SK-N-SH treated with all-trans-retinoic acid at 6 μM for 48 hours (cell line): ENCODE measurements at regions not wholly inside any gene's neighbourhood (a gene's known extent, or its start where the extent isn't known, plus 50 kb on each side); places are given as distances from the start of the nearest gene placed in this dataset.

Experiments
- ATAC-seq: fragments of 200-7000 bp; cut with Tn5 transposase; 3 replicates; pipeline ENCODE4 v1.9.1; 2020; ENCODE audit warnings: mild to moderate bottlenecking, moderate library complexity
- ARNTL ChIP-seq: fragments of 450-650 bp; formaldehyde crosslinking; IDR thresholded peaks from 2 replicates; pipeline ENCODE4 v1.5.0; 2020; ENCODE audit warnings: low read depth, mild to moderate bottlenecking, moderate library complexity, borderline replicate concordance
- BACH2 ChIP-seq: fragments of 250-450 bp; sonication (Bioruptor Pico); IDR thresholded peaks from 2 replicates; pipeline ENCODE4 v1.9.0; 2021; ENCODE audit warnings: mild to moderate bottlenecking, borderline replicate concordance
- CREB5 ChIP-seq: fragments of 250-450 bp; sonication (Bioruptor Pico); IDR thresholded peaks from 2 replicates; pipeline ENCODE4 v1.5.1; 2020; ENCODE audit warnings: low read depth, mild to moderate bottlenecking, moderate library complexity
- CSDC2 ChIP-seq: fragments of 250-450 bp; sonication (Bioruptor Pico); IDR thresholded peaks from 2 replicates; pipeline ENCODE4 v1.5.0; 2020; ENCODE audit warnings: mild to moderate bottlenecking, moderate library complexity
- ESRRG ChIP-seq: fragments of 250-450 bp; sonication (Bioruptor Pico); IDR thresholded peaks from 2 replicates; pipeline ENCODE4 v1.6.1; 2021; ENCODE audit warnings: mild to moderate bottlenecking
- GLIS3 ChIP-seq: fragments of 250-450 bp; sonication (Bioruptor Pico); IDR thresholded peaks from 2 replicates; pipeline ENCODE4 v1.5.0; 2020; ENCODE audit warnings: mild to moderate bottlenecking, moderate library complexity
- ISL1 ChIP-seq: fragments of 250-450 bp; sonication (Bioruptor Pico); IDR thresholded peaks from 2 replicates; pipeline ENCODE4 v2.1.2; 2022; ENCODE audit warnings: mild to moderate bottlenecking, moderate library complexity
- OSR1 ChIP-seq: fragments of 250-450 bp; sonication (Bioruptor Pico); IDR thresholded peaks from 2 replicates; pipeline ENCODE4 v1.8.0; 2022; ENCODE audit warnings: moderate library complexity, mild to moderate bottlenecking, inconsistent platforms
- RARB ChIP-seq: fragments of 250-450 bp; sonication (Bioruptor Pico); IDR thresholded peaks from 2 replicates; pipeline ENCODE4 v1.8.0; 2021; ENCODE audit warnings: mild to moderate bottlenecking, moderate library complexity
- SNAI2 ChIP-seq: fragments of 250-450 bp; sonication (Bioruptor Pico); IDR thresholded peaks from 2 replicates; pipeline ENCODE4 v1.5.0; 2020; ENCODE audit warnings: mild to moderate bottlenecking, moderate library complexity
- TCF4 ChIP-seq: fragments of 250-450 bp; sonication (Bioruptor Pico); IDR thresholded peaks from 2 replicates; pipeline ENCODE4 v1.8.0; 2021; ENCODE audit warnings: mild to moderate bottlenecking, moderate library complexity, borderline replicate concordance
- TOX ChIP-seq: fragments of 250-450 bp; sonication (Bioruptor Pico); IDR thresholded peaks from 2 replicates; pipeline ENCODE4 v1.8.0; 2021; ENCODE audit warnings: mild to moderate bottlenecking, moderate library complexity, borderline replicate concordance
- TSHZ2 ChIP-seq: fragments of 250-450 bp; sonication (Bioruptor Pico); IDR thresholded peaks from 2 replicates; pipeline ENCODE4 v1.5.0; 2020; ENCODE audit warnings: mild to moderate bottlenecking, moderate library complexity
- ZC3H10 ChIP-seq: fragments of 250-450 bp; sonication (Bioruptor Pico); IDR thresholded peaks from 2 replicates; pipeline ENCODE4 v1.5.1; 2021; ENCODE audit warnings: mild to moderate bottlenecking, moderate library complexity
- ZFP3 ChIP-seq: fragments of 250-450 bp; sonication (Bioruptor Pico); IDR thresholded peaks from 2 replicates; pipeline ENCODE4 v1.5.0; 2020; ENCODE audit warnings: mild to moderate bottlenecking, moderate library complexity
- ZFP30 ChIP-seq: fragments of 450-650 bp; formaldehyde crosslinking; IDR thresholded peaks from 2 replicates; pipeline ENCODE4 v1.5.0; 2022; ENCODE audit warnings: mild to moderate bottlenecking, moderate library complexity
- ZNF565 ChIP-seq: fragments of 450-650 bp; formaldehyde crosslinking; conservative IDR thresholded peaks from 2 replicates; pipeline ENCODE4 v1.5.0; 2020; ENCODE audit warnings: low read depth, mild to moderate bottlenecking, moderate library complexity
- ZNF70 ChIP-seq: fragments of 450-650 bp; formaldehyde crosslinking; IDR thresholded peaks from 2 replicates; pipeline ENCODE4 v1.5.0; 2020; ENCODE audit warnings: mild to moderate bottlenecking, moderate library complexity
- ZNF8 ChIP-seq: fragments of 450-650 bp; formaldehyde crosslinking; IDR thresholded peaks from 2 replicates; pipeline ENCODE4 v1.5.0; 2020; ENCODE audit warnings: mild to moderate bottlenecking, moderate library complexity
- TF ChIP-seq, protein P1 (sequence below): fragments of 250-450 bp; sonication (Bioruptor Pico); IDR thresholded peaks from 2 replicates; pipeline ENCODE4 v1.5.1; 2021; ENCODE audit warnings: mild to moderate bottlenecking, moderate library complexity
- TF ChIP-seq, protein P2 (sequence below): fragments of 250-450 bp; sonication (Bioruptor Pico); IDR thresholded peaks from 2 replicates; pipeline ENCODE4 v1.8.0; 2020; ENCODE audit warnings: mild to moderate bottlenecking, moderate library complexity, borderline replicate concordance
- TF ChIP-seq, protein P3 (sequence below): fragments of 250-450 bp; sonication (Bioruptor Pico); IDR thresholded peaks from 2 replicates; pipeline ENCODE4 v1.8.0; 2021; ENCODE audit warnings: low read depth, mild to moderate bottlenecking, moderate library complexity, borderline replicate concordance

- no peak for TF ChIP-seq BACH2 (CRISPR knock-in tag)
- TF ChIP-seq CSDC2 (CRISPR knock-in tag), result no peak
- TF ChIP-seq ZC3H10 (CRISPR knock-in tag), result no peak
- no peak for TF ChIP-seq ZNF8 (CRISPR knock-in tag)
- TF ChIP-seq, protein P1, sequence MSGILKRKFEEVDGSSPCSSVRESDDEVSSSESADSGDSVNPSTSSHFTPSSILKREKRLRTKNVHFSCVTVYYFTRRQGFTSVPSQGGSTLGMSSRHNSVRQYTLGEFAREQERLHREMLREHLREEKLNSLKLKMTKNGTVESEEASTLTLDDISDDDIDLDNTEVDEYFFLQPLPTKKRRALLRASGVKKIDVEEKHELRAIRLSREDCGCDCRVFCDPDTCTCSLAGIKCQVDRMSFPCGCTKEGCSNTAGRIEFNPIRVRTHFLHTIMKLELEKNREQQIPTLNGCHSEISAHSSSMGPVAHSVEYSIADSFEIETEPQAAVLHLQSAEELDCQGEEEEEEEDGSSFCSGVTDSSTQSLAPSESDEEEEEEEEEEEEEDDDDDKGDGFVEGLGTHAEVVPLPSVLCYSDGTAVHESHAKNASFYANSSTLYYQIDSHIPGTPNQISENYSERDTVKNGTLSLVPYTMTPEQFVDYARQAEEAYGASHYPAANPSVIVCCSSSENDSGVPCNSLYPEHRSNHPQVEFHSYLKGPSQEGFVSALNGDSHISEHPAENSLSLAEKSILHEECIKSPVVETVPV (CRISPR knock-in tag), result no peak
- no peak for TF ChIP-seq ESRRG (CRISPR knock-in tag)
- no peak for TF ChIP-seq RARB
- no peak for TF ChIP-seq ISL1 (CRISPR knock-in tag)
- no peak for TF ChIP-seq SNAI2 (CRISPR knock-in tag)
- TF ChIP-seq TOX (CRISPR knock-in tag), result no peak
- TF ChIP-seq ZNF70 (CRISPR knock-in tag), result no peak
- no peak for TF ChIP-seq CREB5 (CRISPR knock-in tag)
- TF ChIP-seq TCF4 (CRISPR knock-in tag), result no peak
- TF ChIP-seq, protein P2, sequence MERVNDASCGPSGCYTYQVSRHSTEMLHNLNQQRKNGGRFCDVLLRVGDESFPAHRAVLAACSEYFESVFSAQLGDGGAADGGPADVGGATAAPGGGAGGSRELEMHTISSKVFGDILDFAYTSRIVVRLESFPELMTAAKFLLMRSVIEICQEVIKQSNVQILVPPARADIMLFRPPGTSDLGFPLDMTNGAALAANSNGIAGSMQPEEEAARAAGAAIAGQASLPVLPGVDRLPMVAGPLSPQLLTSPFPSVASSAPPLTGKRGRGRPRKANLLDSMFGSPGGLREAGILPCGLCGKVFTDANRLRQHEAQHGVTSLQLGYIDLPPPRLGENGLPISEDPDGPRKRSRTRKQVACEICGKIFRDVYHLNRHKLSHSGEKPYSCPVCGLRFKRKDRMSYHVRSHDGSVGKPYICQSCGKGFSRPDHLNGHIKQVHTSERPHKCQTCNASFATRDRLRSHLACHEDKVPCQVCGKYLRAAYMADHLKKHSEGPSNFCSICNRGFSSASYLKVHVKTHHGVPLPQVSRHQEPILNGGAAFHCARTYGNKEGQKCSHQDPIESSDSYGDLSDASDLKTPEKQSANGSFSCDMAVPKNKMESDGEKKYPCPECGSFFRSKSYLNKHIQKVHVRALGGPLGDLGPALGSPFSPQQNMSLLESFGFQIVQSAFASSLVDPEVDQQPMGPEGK (CRISPR knock-in tag), result no peak
- TF ChIP-seq TSHZ2 (CRISPR knock-in tag), result no peak
- no peak for TF ChIP-seq ZFP30 (CRISPR knock-in tag)
- no peak for TF ChIP-seq ZNF565
- TF ChIP-seq GLIS3 (CRISPR knock-in tag), result no peak
- ATAC-seq, result no peak
Measured at GRCh38 chr9:23306731-23307130, 519.3 kb downstream of the ELAVL2 start.

DNA sequence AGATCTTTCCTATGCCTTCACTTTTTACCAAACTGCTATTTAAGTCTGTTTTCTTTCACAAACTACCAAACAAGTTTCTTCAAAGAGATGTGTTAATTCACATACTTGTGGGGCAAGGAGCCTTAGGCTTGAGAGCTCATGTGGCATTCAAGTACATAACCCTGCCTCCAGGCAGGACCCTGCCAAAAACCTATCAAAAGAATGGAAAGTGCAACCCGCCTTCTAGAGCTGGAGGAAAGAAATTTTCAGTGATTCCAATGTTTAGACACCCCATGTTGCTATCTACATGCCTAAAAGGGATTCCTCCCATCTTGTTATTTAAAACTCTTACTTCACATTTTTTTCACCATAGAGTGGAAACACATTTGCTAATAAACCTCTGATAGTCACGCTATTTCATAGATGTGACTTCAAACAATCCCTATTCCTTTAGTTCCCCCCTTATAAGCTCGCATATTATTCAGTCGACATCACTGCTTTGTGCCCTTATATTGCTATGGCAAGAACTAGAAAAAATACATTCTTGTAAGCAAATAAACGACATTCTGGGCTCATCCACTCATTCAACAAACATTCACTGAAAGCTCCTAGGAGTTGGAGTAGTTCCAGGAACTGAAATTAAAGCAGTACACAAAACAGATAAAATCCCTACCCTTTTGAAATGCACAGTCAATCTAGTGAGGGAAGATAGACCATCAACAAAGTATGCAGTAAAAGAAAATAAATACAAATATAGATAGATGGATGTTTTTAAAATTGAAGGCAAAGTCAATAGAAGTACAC is 518.1 kb downstream of the ELAVL2 start:
- no peak for TF ChIP-seq ZNF70 (CRISPR knock-in tag)
- no peak for TF ChIP-seq ARNTL (CRISPR knock-in tag)
- TF ChIP-seq TCF4 (CRISPR knock-in tag), result no peak
- TF ChIP-seq ESRRG (CRISPR knock-in tag), result no peak
- TF ChIP-seq, protein P2 (CRISPR knock-in tag), result no peak
- no peak for TF ChIP-seq CREB5 (CRISPR knock-in tag)
- TF ChIP-seq SNAI2 (CRISPR knock-in tag), result no peak
- TF ChIP-seq, protein P1 (CRISPR knock-in tag), result no peak
- no peak for TF ChIP-seq ZC3H10 (CRISPR knock-in tag)
- TF ChIP-seq, protein P3, sequence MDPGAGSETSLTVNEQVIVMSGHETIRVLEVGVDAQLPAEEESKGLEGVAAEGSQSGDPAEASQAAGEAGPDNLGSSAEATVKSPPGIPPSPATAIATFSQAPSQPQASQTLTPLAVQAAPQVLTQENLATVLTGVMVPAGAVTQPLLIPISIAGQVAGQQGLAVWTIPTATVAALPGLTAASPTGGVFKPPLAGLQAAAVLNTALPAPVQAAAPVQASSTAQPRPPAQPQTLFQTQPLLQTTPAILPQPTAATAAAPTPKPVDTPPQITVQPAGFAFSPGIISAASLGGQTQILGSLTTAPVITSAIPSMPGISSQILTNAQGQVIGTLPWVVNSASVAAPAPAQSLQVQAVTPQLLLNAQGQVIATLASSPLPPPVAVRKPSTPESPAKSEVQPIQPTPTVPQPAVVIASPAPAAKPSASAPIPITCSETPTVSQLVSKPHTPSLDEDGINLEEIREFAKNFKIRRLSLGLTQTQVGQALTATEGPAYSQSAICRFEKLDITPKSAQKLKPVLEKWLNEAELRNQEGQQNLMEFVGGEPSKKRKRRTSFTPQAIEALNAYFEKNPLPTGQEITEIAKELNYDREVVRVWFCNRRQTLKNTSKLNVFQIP, result no peak
- TF ChIP-seq RARB, result no peak
- TF ChIP-seq ZFP3, result no peak
- no peak for TF ChIP-seq ZNF565
- TF ChIP-seq TOX (CRISPR knock-in tag), result no peak
- TF ChIP-seq BACH2 (CRISPR knock-in tag), result no peak
- no peak for TF ChIP-seq OSR1 (CRISPR knock-in tag)
- TF ChIP-seq ZNF8 (CRISPR knock-in tag), result no peak
- no peak for TF ChIP-seq GLIS3 (CRISPR knock-in tag)
- no peak for TF ChIP-seq ISL1 (CRISPR knock-in tag)
- no peak for ATAC-seq
